Muscle of arm (tissue), 1 donor: ENCODE measurements at regions not wholly inside any gene's neighbourhood (a gene's known extent, or its start where the extent isn't known, plus 50 kb on each side); places are given as distances from the start of the nearest gene placed in this dataset.

Experiments used
- DNase-seq: peaks from one replicate; pipeline ENCODE4 v3.0.0-alpha.2; 2013

- no peak for DNase-seq
Observed at GRCh38 chr4:152023674-152024073, 262.9 kb upstream of the GATB start.

DNA sequence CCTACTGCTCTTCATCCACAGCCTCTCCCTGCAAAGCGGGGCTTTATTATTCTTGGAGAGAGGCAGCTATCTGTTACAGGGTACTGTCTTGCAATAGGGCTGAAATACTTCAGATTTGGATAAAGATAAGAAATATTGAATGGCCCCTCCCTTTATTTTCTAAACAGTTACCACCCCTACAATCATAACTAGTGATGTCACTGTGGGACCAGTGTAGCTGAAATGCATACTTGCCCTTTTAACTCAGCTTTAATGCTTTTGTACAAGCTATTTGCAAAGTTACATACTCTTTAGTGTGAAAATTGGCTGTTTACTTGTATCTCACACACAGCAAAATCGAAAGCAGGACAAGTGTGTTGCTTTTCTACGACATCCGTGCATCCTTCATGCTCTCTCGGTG is 261.7 kb upstream of the GATB start:
- no peak for DNase-seq

GRCh38 chr4:152021788-152022438 is 261.1 kb upstream of the GATB start:
- DNase-seq, result no peak

- DNase-seq, result no peak
Observed at GRCh38 chr4:152020073-152020472, 259.3 kb upstream of the GATB start.

GRCh38 chr4:152016303-152016620 is 255.5 kb upstream of the GATB start:
- no peak for DNase-seq

DNA sequence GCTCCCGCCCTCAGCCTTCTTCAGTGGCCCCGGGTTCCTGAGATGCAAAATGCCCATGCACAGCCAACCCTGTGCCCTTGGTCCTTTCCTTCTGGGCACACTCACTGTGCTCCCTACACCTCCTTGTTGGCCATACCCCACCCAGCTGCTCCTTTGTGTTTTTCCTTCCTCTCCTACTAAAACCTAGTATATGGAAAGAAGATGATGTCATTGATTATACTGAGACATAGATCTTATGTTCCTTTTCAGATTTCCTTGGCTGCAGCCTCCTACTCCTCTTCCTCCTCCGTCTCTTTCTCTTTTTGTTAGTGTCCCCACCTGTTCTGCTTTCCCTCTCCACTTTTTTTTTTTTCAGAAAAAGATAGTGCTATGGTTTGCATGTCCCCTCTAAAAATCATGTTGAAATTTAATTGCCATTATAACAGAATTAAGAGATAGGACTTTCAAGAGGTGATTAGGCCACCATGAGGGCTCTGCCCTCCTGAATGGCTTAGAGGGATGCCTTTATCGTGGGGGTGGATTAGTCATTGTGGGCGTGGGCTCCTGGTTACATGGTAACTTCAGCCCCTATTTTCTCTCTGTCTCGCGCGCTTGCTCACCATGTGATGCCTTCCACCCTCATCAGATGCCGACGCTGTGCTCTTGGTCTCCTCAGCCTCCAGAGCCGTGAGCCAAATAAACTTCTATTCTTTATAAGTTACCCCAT is 254.9 kb upstream of the GATB start:
- DNase-seq, result no peak

- DNase-seq, result no peak
Observed at GRCh38 chr4:152014280-152014679, 253.5 kb upstream of the GATB start.

DNA sequence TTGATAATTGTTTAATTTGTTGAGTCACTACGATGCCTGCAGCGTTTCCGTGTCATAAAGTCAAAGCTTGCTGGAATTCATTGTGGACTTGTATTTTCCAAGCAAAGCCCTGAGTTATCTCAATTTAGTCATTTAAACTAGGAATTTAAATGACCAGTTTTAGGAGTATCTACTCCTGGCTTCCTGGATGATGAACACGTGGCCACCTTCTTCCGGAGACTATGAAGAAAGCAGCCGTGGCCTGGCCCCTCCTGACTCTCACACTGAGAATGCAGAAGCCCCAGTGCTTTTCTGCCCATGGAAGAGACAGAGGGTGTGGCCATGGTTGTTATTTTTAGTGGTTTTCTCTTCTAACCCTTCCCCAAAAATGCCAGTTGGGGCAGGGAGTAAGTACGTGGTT is 250.7 kb upstream of the GATB start:
- DNase-seq, result no peak

GRCh38 chr4:152010710-152011079 is 249.9 kb upstream of the GATB start:
- peak; percentile 7 for DNase-seq

DNA sequence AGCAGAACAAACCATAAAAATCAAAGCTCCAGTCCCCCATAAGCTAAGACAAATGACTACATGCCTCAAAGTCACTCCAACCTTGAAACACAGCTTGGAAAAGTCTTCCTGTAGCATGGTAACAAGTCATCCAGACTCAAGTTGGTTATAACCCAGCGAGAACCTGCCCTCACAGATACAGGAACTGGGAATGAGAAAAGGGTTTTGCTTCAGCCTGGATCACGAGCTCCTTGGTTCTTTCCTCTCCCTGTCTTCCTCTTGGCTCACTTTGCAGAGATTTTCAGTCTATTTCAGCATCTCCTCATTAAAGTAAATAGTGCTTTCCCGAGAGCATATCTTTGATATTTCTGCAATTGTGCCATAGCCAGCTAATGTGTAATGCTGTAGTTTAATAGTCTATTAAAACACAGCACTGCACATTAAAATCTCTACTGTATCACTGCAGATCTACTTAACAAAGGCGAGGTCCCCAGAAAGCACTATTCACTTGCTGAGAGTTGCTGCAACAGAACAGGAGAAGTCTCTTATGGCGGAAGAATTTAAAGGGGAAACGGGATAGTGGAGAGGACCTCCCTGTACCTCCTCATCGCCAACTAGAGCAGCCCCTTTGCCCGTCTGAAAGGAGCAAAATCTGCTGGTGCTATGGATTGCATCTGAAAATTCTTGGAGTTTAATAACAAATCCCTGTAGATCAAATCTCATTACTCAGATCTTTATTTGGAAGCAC is 249.3 kb upstream of the GATB start:
- DNase-seq, result peak; percentile 10

DNA sequence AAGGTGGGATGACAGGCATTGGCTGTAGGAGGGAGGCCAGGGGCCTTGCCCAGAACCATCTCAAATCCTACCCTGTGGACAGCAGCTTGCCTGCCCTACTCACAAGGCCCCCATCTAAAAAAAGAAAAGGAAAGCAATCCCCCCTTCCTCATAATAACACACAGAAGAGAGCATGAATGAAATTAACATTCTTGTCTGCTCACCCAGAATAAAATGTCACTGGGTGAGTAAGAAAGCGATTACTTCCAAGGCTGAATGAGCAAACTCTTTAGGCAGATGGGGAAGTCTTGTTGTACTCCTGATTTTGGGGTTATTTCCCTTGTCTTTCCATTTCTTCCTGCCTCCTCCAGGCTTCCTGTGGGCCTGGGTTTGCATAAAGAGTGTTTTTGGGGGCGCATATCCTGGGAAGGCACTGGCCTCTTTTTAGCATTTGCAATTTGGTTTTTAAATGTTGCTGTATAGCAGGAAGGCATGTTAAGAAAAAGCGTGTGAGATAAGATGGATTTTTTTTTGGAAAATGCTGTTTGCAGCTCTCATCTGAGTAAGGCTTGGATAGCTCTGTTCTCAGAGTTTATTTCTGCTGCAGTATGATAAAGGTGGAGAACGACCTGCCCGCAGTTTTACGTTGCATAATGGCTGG is 248.3 kb upstream of the GATB start:
- no peak for DNase-seq

GRCh38 chr4:152007111-152007510 is 246.3 kb upstream of the GATB start:
- DNase-seq, result no peak

DNA sequence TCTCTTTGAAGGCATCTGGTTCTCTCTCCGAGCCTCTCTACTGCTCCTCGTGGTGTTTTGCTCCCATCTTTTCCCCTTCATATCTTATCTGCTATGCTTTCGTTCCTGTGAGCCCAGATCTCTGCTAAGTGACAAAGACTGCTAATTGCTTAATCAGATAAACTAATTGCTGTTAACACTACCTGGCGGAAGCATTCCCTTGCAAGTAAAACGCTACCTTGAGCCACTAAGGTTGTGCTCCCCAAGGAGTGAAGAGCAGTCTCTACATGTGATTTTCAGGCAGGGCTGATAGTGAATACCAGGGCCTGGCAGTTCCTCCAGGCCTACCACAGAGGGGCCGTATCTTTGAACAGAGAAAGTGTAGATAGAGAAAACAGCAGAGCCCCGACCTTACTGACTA is 244.0 kb upstream of the GATB start:
- no peak for DNase-seq

DNA sequence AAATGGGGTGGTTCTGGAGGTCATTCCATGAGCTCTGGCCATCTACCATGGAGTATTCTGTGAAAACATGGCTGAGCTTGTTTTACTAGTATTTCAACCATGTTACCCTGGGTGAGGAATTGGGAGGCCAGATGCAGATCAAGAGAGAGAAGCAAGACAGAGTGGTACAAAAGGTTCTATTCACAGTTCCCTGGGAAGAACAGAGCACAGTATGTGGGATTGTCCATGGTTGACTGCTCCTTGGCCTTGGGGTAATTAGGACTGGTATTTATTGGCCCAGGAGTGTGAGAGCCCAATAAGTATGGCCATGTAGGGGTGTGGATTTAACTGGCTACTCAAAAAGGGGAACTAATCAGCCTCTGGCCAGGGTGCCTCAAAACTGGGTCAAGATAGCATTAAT is 239.7 kb upstream of the GATB start:
- DNase-seq, result no peak

- DNase-seq, result no peak
Observed at GRCh38 chr4:151998723-151999122, 237.9 kb upstream of the GATB start.

- DNase-seq, result no peak
Observed at GRCh38 chr4:151997461-151997860, 236.7 kb upstream of the GATB start.

- no peak for DNase-seq
Observed at GRCh38 chr4:151994429-151994828, 233.6 kb upstream of the GATB start.

- no peak for DNase-seq
Observed at GRCh38 chr4:151993521-151993920, 232.7 kb upstream of the GATB start.

GRCh38 chr4:151992332-151993154 is 231.7 kb upstream of the GATB start:
- no peak for DNase-seq

GRCh38 chr4:151991884-151992167 is 231.0 kb upstream of the GATB start:
- no peak for DNase-seq

GRCh38 chr4:151991001-151991883 is 230.4 kb upstream of the GATB start:
- no peak for DNase-seq
